ENCODE measurements at regions not wholly inside any gene's neighbourhood (a gene's known extent, or its start where the extent isn't known, plus 50 kb on each side); places are given as distances from the start of the nearest gene placed in this dataset.

DNA sequence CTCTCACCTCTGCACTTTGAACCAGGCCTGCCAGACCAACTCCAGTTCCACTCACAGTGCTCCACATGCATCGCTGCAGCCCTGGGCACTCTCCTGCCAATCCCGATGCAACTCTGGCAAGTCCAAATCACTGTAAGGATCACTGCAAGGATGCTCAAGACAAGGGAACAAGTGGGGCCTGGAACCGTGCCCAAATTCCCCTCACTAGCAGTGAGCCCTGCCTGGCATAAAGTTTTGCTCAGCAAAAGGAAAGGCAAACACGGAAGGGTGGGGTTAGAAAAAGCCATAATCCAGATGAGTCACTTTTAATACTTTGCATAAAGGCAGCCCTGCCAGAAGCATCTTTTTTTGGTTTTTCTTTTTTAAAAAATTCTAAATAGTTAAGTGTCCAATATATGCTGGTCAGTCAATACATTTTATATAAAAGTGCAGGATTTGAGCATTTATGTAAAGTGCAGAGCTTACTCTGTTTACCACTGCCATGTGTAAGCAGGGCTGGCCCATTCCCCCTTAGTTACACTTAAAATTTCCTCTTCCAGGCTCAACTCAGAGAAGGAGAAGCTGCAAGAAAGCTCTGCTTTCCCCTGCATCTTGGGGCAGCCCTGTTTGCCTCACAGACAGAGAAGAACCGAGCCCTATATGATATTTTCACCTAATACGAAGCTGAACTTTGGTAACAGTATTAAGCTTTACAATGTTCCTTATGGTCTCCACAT is 102.2 kb downstream of the CD47 start:
- no peak overlapping the region for H2BK12ac ChIP-seq (ENCODE audit: low read depth, low read length)
- H2BK120ac ChIP-seq (replicated peaks; ENCODE audit: low read depth, low read length): no peak overlapping the region
- WGBS, 2 experiments (ENCODE audit: extremely low coverage in 1 of 2, insufficient coverage in 1 of 2, insufficient read length in 1 of 2, insufficient replicate concordance in 2 of 2, low coverage in 1 of 2, low lambda C conversion rate in 2 of 2, missing lambda C conversion rate in 1 of 2): 80% methylated on average over 6 of the region's 6 CpGs; no CpG with 5 or more reads in 1 of the 2 experiments
- H3K56ac ChIP-seq (replicated peaks; ENCODE audit: insufficient read length, low read depth, low read length): no peak overlapping the region
- no peak overlapping the region for H3K4ac ChIP-seq (replicated peaks; ENCODE audit: insufficient read length, low read depth, low read length)
- H4K8ac ChIP-seq (ENCODE audit: extremely low read depth, insufficient read depth, low read length): 0 out of 2 replicates have a peak overlapping the region, but pooled peaks have one; percentile 4
- POLR2A ChIA-PET (ENCODE audit: partially characterized antibody): no interaction called here
- no peak overlapping the region for H3K14ac ChIP-seq (ENCODE audit: insufficient read length)
- H3K36me3 ChIP-seq (ENCODE audit: control insufficient read depth in 2 of 4, insufficient read depth in 4 of 4, low read length in 3 of 4): no peaks in the 10 kb centered on the region
- H3K79me1 ChIP-seq (ENCODE audit: low read depth, low read length): no peaks in the 10 kb centered on the region
- H2AK5ac ChIP-seq (ENCODE audit: low read depth, low read length): no peak overlapping the region
- FAIRE-seq (no peak), DNase-seq (ENCODE audit: low read depth in 1 of 2, low spot score in 2 of 2) (no peak)
- CTCF ChIA-PET (ENCODE audit: partially characterized antibody): interaction anchor here (1.0 to 1.4 kb wide), 2 partner anchors 15 to 18 kb away, joined by 3 to 4 read pairs; no protein-coding TSS in a partner anchor
- H3K23ac ChIP-seq (ENCODE audit: insufficient read length): no peak overlapping the region
- no peaks in the 10 kb centered on the region for H4K20me1 ChIP-seq (replicated peaks in 1 of 2; ENCODE audit: control insufficient read depth in 1 of 2, insufficient read depth in 2 of 2, low read length in 2 of 2)
- no peak overlapping the region for H2BK5ac ChIP-seq (ENCODE audit: low read depth, low read length)
- no peak overlapping the region for H3K4me2 ChIP-seq (ENCODE audit: insufficient read depth in 1 of 2, low read depth in 2 of 2, low read length in 2 of 2)
- no peak overlapping the region for H2AFZ ChIP-seq (ENCODE audit: low read length)
- H2BK15ac ChIP-seq (ENCODE audit: low read length): no peak overlapping the region
- no peak overlapping the region for H4K5ac ChIP-seq (ENCODE audit: insufficient read length, low read depth, low read length)
- TF ChIP-seq TAF7 (optimal IDR thresholded peaks at IDR 0.05; ENCODE audit: borderline replicate concordance, low read depth, low read length) (no peak), RFX5 (IDR thresholded peaks at IDR 0.05; ENCODE audit: borderline replicate concordance, low read depth, low read length) (no peak), RAD21 (IDR thresholded peaks at IDR 0.05 in 1 of 2, conservative IDR thresholded peaks at IDR 0.05 in 1 of 2; ENCODE audit: low read depth in 2 of 2, low read length in 2 of 2) (no peak), SUZ12 (IDR thresholded peaks at IDR 0.05; ENCODE audit: low read length) (no peak), SIX5 (IDR thresholded peaks at IDR 0.05; ENCODE audit: low read depth, low read length) (no peak), BACH1 (IDR thresholded peaks at IDR 0.05; ENCODE audit: low read length) (no peak), CHD1 (IDR thresholded peaks at IDR 0.05; ENCODE audit: low read depth, low read length) (no peak), TEAD4 (IDR thresholded peaks at IDR 0.05; ENCODE audit: low read depth, low read length) (no peak), NANOG (IDR thresholded peaks at IDR 0.05; ENCODE audit: insufficient read depth, low read depth, low read length, poor library complexity, severe bottlenecking) (no peak)
- TF ChIP-seq, protein P1, sequence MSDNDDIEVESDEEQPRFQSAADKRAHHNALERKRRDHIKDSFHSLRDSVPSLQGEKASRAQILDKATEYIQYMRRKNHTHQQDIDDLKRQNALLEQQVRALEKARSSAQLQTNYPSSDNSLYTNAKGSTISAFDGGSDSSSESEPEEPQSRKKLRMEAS (IDR thresholded peaks at IDR 0.05): no peak
- no peak overlapping the region for H3K27ac ChIP-seq (ENCODE audit: low read depth, low read length)
- H2BK20ac ChIP-seq (ENCODE audit: low read length): no peak overlapping the region
- no peak overlapping the region for H3K4me3 ChIP-seq (ENCODE audit: extremely low read depth in 1 of 4, insufficient read depth in 2 of 4, low read depth in 3 of 4, low read length in 4 of 4)
- H3K18ac ChIP-seq (ENCODE audit: extremely low read depth, low read length): no peak overlapping the region
- no peak overlapping the region for H4K91ac ChIP-seq (replicated peaks; ENCODE audit: insufficient read length, low read length)
- no peaks in the 10 kb centered on the region for H3K27me3 ChIP-seq (replicated peaks in 1 of 4; ENCODE audit: control insufficient read depth in 3 of 4, extremely low read depth in 1 of 4, insufficient read depth in 3 of 4, low read length in 3 of 4)
- no peaks in the 10 kb centered on the region for H3K9me3 ChIP-seq (ENCODE audit: insufficient read depth in 2 of 2, low read depth in 1 of 2, low read length in 1 of 2)
- H3K79me2 ChIP-seq (ENCODE audit: control insufficient read depth in 1 of 2, insufficient read depth in 2 of 2, low read length in 2 of 2): no peaks in the 10 kb centered on the region
- no peaks in the 10 kb centered on the region; a peak in 1 of 7 replicates for H3K4me1 ChIP-seq (replicated peaks in 1 of 4; ENCODE audit: control insufficient read depth in 3 of 4, insufficient read depth in 4 of 4, low read length in 3 of 4)
- no peak overlapping the region for H3K9ac ChIP-seq (replicated peaks in 1 of 4; ENCODE audit: extremely low read depth in 1 of 4, low read depth in 3 of 4, low read length in 3 of 4)
- H3K23me2 ChIP-seq (ENCODE audit: low read depth, low read length): no peaks in the 10 kb centered on the region
